AG09319 (cell line): ENCODE measurements at regions not wholly inside any gene's neighbourhood (a gene's known extent, or its start where the extent isn't known, plus 50 kb on each side); places are given as distances from the start of the nearest gene placed in this dataset.
"Not testable (repeated sequence)": the region's sequence is repeated elsewhere in the genome, so short reads cannot be mapped to it uniquely, and the experiment has no call there.

Experiments
- DNase-seq: peaks from one replicate; pipeline ENCODE4 v3.0.0-alpha.2; 2010; ENCODE audit warnings: low read depth; ENCODE audit errors: extremely low read depth
- TF ChIP-seq, protein P1 (sequence below): IDR thresholded peaks from 2 replicates; pipeline ENCODE4 v1.5.1; 2011; ENCODE audit warnings: low read depth, mild to moderate bottlenecking, inconsistent platforms, low read length, moderate library complexity

DNA sequence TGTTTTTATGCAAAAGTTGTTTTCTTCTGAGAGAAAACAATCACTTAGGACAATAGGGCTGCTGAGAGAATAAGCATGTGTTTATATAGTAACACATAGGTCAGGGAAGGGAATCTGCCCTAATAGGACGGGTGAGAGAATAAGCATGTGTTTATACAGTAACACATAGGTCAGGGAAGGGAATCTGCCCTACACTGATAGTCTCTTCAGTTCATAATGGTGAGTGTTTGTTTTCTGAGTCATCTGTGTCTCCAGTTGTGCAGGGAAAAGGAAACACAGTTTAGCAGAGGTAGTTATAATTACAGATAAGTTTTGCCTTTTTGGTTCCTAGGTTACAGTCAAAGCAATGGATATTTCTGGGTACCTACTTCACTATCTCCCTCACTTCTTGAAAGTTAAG, 252.3 kb upstream of the CA10 start:
- TF ChIP-seq, protein P1, sequence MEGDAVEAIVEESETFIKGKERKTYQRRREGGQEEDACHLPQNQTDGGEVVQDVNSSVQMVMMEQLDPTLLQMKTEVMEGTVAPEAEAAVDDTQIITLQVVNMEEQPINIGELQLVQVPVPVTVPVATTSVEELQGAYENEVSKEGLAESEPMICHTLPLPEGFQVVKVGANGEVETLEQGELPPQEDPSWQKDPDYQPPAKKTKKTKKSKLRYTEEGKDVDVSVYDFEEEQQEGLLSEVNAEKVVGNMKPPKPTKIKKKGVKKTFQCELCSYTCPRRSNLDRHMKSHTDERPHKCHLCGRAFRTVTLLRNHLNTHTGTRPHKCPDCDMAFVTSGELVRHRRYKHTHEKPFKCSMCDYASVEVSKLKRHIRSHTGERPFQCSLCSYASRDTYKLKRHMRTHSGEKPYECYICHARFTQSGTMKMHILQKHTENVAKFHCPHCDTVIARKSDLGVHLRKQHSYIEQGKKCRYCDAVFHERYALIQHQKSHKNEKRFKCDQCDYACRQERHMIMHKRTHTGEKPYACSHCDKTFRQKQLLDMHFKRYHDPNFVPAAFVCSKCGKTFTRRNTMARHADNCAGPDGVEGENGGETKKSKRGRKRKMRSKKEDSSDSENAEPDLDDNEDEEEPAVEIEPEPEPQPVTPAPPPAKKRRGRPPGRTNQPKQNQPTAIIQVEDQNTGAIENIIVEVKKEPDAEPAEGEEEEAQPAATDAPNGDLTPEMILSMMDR = no peak
- no peak for DNase-seq

DNA sequence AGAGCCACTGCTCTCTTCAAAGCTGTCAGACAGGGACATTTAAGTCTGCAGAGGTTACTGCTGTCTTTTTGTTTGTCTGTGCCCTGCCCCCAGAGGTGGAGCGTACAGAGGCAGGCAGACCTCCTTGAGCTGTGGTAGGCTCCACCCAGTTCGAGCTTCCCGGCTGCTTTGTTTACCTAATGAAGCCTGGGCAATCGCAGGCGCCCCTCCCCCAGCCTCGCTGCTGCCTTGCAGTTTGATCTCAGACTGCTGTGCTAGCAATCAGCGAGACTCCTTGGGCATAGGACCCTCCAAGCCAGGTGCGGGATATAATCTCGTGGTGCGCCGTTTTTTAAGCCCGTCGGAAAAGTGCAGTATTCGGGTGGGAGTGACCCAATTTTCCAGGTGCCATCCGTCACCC, 250.7 kb upstream of the CA10 start:
- DNase-seq = not testable (repeated sequence)

DNA sequence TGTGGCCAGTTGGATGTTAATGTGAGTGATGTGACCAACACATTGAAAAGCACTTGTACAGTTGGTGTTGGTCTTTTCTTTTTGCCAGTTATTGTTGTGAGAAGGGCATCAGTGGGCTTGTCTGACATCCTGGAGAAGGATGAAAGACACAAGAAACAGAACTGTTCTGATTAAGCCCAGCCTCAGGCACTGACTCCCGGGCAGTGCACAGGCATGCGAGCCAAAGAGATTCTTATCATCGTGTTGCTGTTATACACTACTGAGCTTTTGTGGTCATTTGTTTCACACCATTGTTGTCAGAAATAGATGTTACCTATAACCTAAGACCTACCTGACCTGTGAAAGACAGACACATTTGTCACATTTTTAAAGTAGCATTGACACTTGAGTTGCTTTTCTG, 236.8 kb upstream of the CA10 start:
- no peak for DNase-seq
- TF ChIP-seq, protein P1 = no peak

DNA sequence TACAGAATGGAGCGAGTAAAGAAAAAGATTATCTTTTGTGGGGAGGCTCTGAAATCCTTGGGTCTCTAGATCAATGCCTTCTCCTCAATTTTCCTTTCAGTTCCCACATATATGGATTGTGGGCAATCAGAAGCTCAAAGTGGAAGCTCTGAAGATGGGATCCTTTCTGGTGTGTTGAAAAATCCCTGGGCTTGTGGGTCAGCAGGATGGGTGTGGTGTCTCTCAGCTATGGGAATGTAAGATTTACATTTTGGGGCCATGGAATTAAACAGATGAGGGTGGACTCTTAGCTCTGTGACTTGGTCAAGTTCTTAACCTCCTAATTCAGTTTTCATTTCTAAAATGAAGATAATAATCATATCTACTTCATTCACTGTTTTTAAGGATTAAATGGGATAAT, 231.9 kb upstream of the CA10 start:
- no peak for DNase-seq
- TF ChIP-seq, protein P1 = no peak

DNA sequence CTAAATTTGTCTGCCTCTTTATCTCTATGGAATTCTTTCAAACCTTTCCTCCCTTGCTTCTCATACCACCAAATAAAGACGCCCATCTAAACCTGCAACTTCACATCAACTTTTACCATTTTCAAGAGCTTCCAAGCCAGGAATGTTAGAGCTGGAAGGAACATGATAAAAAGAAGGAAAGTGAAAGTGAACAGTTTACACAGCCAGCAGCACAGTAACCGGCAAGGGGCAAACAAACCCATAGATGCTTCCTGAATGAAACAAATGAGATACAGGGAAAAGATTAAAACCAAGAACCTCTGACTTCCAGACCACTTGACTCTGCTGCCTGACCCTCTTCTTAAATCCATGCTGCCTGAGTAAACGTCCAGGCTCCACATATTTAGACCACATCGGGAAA, 231.1 kb upstream of the CA10 start:
- TF ChIP-seq, protein P1 = no peak
- no peak for DNase-seq

DNA sequence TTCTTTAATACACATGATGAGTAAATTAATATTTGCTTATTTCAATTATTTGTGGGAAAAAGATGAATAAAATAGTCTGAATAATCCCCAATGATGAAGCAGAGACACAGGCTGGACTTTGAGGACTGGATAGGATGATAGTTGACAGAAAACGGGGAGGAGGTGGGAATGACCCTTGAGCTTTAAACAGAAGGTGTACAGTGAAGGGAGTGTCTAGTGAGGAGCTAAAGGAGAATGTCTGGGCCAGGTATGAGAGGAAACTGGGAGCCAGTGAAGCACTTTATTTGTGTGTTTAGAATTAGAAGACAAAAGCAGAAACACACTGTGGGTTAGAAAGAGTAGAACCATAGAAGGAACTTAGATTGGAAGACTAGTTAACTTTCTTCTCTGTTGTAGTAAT, 230.4 kb upstream of the CA10 start:
- TF ChIP-seq, protein P1 = no peak
- no peak for DNase-seq

DNA sequence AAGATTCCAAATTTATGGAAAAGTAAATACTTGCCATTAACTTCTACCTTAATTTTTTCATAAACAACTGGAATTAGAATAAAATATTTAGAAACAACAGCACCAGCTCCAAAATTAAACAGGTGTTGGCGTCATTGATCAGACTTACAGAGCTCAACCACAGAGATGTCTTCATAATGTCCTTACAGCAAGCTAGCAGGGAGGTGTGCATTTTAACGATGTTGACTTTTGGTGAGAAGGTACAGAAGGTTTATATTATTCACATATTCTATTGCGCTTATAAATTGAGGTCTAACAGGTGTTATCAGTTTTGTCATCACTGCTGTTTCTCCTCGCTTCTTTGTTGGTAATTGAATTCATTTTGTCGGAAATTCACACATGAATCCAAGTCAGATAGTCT, 226.2 kb upstream of the CA10 start:
- no peak for DNase-seq
- TF ChIP-seq, protein P1 = no peak

DNA sequence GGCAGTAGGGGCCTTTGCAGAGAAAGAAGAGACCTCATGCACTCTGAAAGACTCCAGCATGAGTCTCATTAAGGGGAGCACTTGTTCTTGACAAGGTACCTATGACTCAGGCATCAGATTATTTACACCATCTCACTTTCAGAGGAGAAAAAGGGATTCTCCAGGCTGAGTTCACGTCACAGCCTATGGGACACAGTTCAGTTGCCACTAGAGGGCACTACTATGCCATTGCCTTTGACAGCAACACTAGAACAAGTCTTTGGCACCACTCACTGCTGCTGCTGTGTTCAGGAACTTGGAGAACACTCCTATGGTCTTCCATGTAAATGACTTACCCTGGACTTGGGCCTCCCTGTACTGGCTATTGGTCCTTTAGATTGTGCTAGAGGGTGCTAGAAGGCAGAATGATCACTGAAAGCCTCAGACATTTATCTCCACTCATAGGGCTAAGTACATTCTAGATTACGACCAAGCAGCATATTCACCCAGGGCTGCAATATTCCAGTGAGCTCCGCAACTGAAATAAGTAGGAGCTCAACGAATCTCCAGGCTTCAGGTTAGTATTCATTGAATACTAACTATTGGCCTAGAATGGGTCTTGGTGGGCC, 225.1 kb upstream of the CA10 start:
- DNase-seq = no peak
- TF ChIP-seq, protein P1 = peak; percentile 32
